ENCODE measurements at regions not wholly inside any gene's neighbourhood (a gene's known extent, or its start where the extent isn't known, plus 50 kb on each side); places are given as distances from the start of the nearest gene placed in this dataset.
"Not testable (repeated sequence)": the region's sequence is repeated elsewhere in the genome, so short reads cannot be mapped to it uniquely, and the experiment has no call there.

GRCh38 chr17:83170571-83171260 lies 91.3 kb downstream of the METRNL start:
- H3K27me3 Mint-ChIP-seq (ENCODE audit: low read depth in 3 of 3): peaks cover 0 to 4% (median 0%) of the 10 kb centered on the region in 3 donors
- DNase-seq: no peak
- peaks cover 1% of the 10 kb centered on the region in 2 donors for H3K4me1 Mint-ChIP-seq
- peaks cover 0 to 4% (median 0%) of the 10 kb centered on the region in 6 donors for H3K9me3 Mint-ChIP-seq
- no peaks in the 10 kb centered on the region for H3K36me3 Mint-ChIP-seq
- no peak overlapping the region for H3K4me3 Mint-ChIP-seq
- no peak overlapping the region for H3K27ac Mint-ChIP-seq

- H3K4me1 Mint-ChIP-seq: peaks cover 9 to 10% of the 10 kb centered on the region in 2 donors
- H3K36me3 Mint-ChIP-seq: no peaks in the 10 kb centered on the region
- no peak for DNase-seq
- no peak overlapping the region for H3K4me3 Mint-ChIP-seq
- H3K27ac Mint-ChIP-seq: no peak overlapping the region
- H3K27me3 Mint-ChIP-seq (ENCODE audit: low read depth in 3 of 3): peaks cover 0 to 4% (median 0%) of the 10 kb centered on the region in 3 donors
- peaks cover 0 to 4% (median 0%) of the 10 kb centered on the region in 6 donors for H3K9me3 Mint-ChIP-seq
Observed at GRCh38 chr17:83171661-83172060, 92.3 kb downstream of the METRNL start.

DNA sequence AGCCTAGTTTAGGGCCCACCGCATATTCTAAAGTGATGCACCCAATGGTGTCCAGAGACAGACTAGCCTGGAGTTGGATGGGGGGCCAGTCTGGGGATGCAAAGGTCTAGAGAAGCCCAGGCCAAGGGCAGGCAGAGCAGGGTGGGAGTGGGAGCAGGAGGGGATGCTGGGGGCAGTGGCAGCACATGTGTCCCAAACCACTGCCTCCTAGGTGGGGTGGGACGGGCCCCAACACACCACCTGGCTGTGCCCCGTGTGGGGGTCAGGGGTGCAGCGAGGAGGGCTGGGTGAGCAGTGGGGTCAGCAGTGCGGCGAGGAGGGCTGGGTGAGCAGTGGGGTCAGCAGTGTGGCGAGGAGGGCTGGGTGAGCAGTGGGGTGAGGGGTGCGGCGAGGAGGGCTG lies 92.7 kb downstream of the METRNL start:
- not testable (repeated sequence) for DNase-seq; H3K9me3 Mint-ChIP-seq; H3K4me1 Mint-ChIP-seq; H3K27me3 Mint-ChIP-seq (ENCODE audit: low read depth in 3 of 3); H3K36me3 Mint-ChIP-seq; H3K4me3 Mint-ChIP-seq; H3K27ac Mint-ChIP-seq

DNA sequence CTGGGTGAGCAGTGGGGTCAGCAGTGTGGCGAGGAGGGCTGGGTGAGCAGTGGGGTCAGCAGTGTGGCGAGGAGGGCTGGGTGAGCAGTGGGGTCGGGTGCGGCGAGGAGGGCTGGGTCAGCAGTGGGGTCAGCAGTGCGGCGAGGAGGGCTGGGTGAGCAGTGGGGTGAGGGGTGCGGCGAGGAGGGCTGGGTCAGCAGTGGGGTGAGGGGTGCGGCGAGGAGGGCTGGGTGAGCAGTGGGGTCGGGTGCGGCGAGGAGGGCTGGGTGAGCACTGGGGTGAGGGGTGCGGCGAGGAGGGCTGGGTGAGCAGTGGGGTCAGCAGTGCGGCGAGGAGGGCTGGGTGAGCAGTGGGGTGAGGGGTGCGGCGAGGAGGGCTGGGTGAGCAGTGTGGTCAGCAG lies 93.2 kb downstream of the METRNL start:
- H3K4me3 Mint-ChIP-seq: not testable (repeated sequence)

GRCh38 chr17:83173180-83173913 lies 93.9 kb downstream of the METRNL start:
- not testable (repeated sequence) for H3K36me3 Mint-ChIP-seq; H3K27me3 Mint-ChIP-seq (ENCODE audit: low read depth in 3 of 3); H3K27ac Mint-ChIP-seq; H3K4me3 Mint-ChIP-seq; H3K4me1 Mint-ChIP-seq; DNase-seq; H3K9me3 Mint-ChIP-seq

More for the DNA sequence above, 93.2 kb downstream of the METRNL start:
- H3K9me3 Mint-ChIP-seq; H3K36me3 Mint-ChIP-seq; H3K27ac Mint-ChIP-seq; H3K4me1 Mint-ChIP-seq; H3K27me3 Mint-ChIP-seq (ENCODE audit: low read depth in 3 of 3); DNase-seq: not testable (repeated sequence)

DNA sequence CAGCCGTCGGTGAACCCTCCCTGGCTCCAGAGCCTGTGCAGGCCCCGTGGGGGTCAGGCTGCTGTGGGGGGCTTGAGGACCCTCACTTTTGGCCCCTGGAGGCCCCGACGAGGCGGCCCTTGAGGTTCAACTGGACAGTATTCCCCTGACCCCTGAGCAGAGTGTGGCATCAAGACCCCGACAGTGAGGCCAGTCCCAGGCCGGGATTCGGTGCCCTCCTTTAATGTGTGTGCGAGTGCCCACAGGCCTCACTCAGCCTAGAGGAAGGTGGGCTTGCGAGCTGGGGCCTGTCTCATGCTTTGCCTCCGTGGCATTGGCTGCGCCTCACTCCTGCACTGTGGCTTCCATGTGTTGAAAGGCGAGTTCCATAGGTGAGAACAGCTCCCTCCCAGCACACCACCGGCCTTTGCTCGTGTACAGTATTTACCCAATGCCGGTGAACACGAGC lies 94.5 kb downstream of the METRNL start:
- Mint-ChIP-seq H3K27me3 (ENCODE audit: low read depth in 3 of 3) (peaks cover 0 to 3% (median 1%) of the 10 kb centered on the region in 3 donors), H3K4me1 (peaks cover 9 to 10% of the 10 kb centered on the region in 2 donors), H3K27ac (no peak overlapping the region), H3K4me3 (no peak overlapping the region), H3K36me3 (no peaks in the 10 kb centered on the region), H3K9me3 (no peaks in the 10 kb centered on the region)
- no peak for DNase-seq

GRCh38 chr17:83174362-83175118 lies 95.1 kb downstream of the METRNL start:
- H3K4me3 Mint-ChIP-seq: no peak overlapping the region
- no peaks in the 10 kb centered on the region for H3K9me3 Mint-ChIP-seq
- H3K4me1 Mint-ChIP-seq: peaks cover 9 to 10% of the 10 kb centered on the region in 2 donors
- no peaks in the 10 kb centered on the region for H3K36me3 Mint-ChIP-seq
- DNase-seq: no peak
- no peak overlapping the region for H3K27ac Mint-ChIP-seq
- peaks cover 0 to 5% (median 1%) of the 10 kb centered on the region in 3 donors for H3K27me3 Mint-ChIP-seq (ENCODE audit: low read depth in 3 of 3)

- H3K36me3 Mint-ChIP-seq: no peaks in the 10 kb centered on the region
- H3K27me3 Mint-ChIP-seq (ENCODE audit: low read depth in 3 of 3): peaks cover 0 to 3% (median 1%) of the 10 kb centered on the region in 3 donors
- no peaks in the 10 kb centered on the region for H3K9me3 Mint-ChIP-seq
- DNase-seq: no peak
- no peak overlapping the region for H3K4me3 Mint-ChIP-seq
- no peak overlapping the region for H3K27ac Mint-ChIP-seq
- peaks cover 9 to 10% of the 10 kb centered on the region in 2 donors for H3K4me1 Mint-ChIP-seq
Observed at GRCh38 chr17:83175119-83175821, 95.9 kb downstream of the METRNL start.

GRCh38 chr17:83175822-83176622 lies 96.6 kb downstream of the METRNL start:
- Mint-ChIP-seq H3K27me3 (ENCODE audit: low read depth in 3 of 3) (peaks cover 0 to 3% (median 1%) of the 10 kb centered on the region in 3 donors), H3K9me3 (no peaks in the 10 kb centered on the region), H3K4me1 (peaks cover 9 to 12% of the 10 kb centered on the region in 2 donors), H3K4me3 (no peak overlapping the region), H3K27ac (no peak overlapping the region), H3K36me3 (no peaks in the 10 kb centered on the region)
- no peak for DNase-seq

GRCh38 chr17:83176623-83177583 lies 97.5 kb downstream of the METRNL start:
- H3K27ac Mint-ChIP-seq: no peak overlapping the region
- H3K9me3 Mint-ChIP-seq: no peaks in the 10 kb centered on the region
- no peak for DNase-seq
- H3K4me1 Mint-ChIP-seq: peaks cover 9 to 14% of the 10 kb centered on the region in 2 donors
- no peaks in the 10 kb centered on the region for H3K36me3 Mint-ChIP-seq
- no peak overlapping the region for H3K4me3 Mint-ChIP-seq
- H3K27me3 Mint-ChIP-seq (ENCODE audit: low read depth in 3 of 3): peaks cover 0 to 3% (median 1%) of the 10 kb centered on the region in 3 donors

GRCh38 chr17:83177611-83178532 lies 98.5 kb downstream of the METRNL start:
- no peak for DNase-seq
- Mint-ChIP-seq H3K27me3 (ENCODE audit: low read depth in 3 of 3) (peaks cover 0 to 5% (median 4%) of the 10 kb centered on the region in 3 donors), H3K36me3 (no peaks in the 10 kb centered on the region), H3K9me3 (no peaks in the 10 kb centered on the region), H3K27ac (no peak overlapping the region), H3K4me1 (peaks cover 17 to 22% of the 10 kb centered on the region in 2 donors), H3K4me3 (no peak overlapping the region)

Measured in immature natural killer cell (primary cell).